Erythroblast (primary cell): ENCODE measurements at regions not wholly inside any gene's neighbourhood (a gene's known extent, or its start where the extent isn't known, plus 50 kb on each side); places are given as distances from the start of the nearest gene placed in this dataset.

Source experiments
- GATA1 ChIP-seq: IDR thresholded peaks from 2 replicates; pipeline ENCODE4 v1.6.1; 2011; ENCODE audit warnings: low read depth, mild to moderate bottlenecking, control low read depth, low read length, moderate library complexity
- POLR2A ChIP-seq: IDR thresholded peaks from 2 replicates; pipeline ENCODE4 v1.6.1; 2011; ENCODE audit warnings: mild to moderate bottlenecking, low read length

GRCh38 chrX:816411-816810 is 185.8 kb downstream of the SHOX start:
- TF ChIP-seq POLR2A: no peak
- no peak for TF ChIP-seq GATA1
